ENCODE measurements at regions not wholly inside any gene's neighbourhood (a gene's known extent, or its start where the extent isn't known, plus 50 kb on each side); places are given as distances from the start of the nearest gene placed in this dataset.

- Histone ChIP-seq H3K27me3 (ENCODE audit: control insufficient read depth, insufficient read depth, low read length) (no peaks in the 10 kb centered on the region), H3K4me1 (ENCODE audit: control insufficient read depth, insufficient read depth, low read length, poor library complexity, severe bottlenecking) (no peaks in the 10 kb centered on the region), H3K27ac (ENCODE audit: insufficient read depth, low read length, poor library complexity, severe bottlenecking) (no peak overlapping the region), H3K9me3 (ENCODE audit: control insufficient read depth in 2 of 2, low read length in 2 of 2) (no peaks in the 10 kb centered on the region), H3K4me3 (ENCODE audit: low read depth, low read length) (no peak overlapping the region), H3K36me3 (ENCODE audit: control insufficient read depth, insufficient read depth, low read length) (no peaks in the 10 kb centered on the region)
- Mint-ChIP-seq H3K9me3 (peaks cover 0 to 6% (median 0%) of the 10 kb centered on the region in 7 donors), H3K4me1 (no peaks in the 10 kb centered on the region), H3K27ac (no peak overlapping the region), H3K36me3 (no peaks in the 10 kb centered on the region), H3K27me3 (no peaks in the 10 kb centered on the region), H3K4me3 (no peak overlapping the region)
- ATAC-seq (ENCODE audit: low read depth in 2 of 2) (no peak), DNase-seq (no peak)
These were observed 257.1 kb upstream of the ACTRT1 start for GRCh38 chrX:128309311-128309710.

GRCh38 chrX:128294198-128294597, 242.0 kb upstream of the ACTRT1 start:
- Mint-ChIP-seq H3K4me1 (no peaks in the 10 kb centered on the region), H3K36me3 (no peaks in the 10 kb centered on the region), H3K27ac (no peak overlapping the region), H3K9me3 (peaks cover 0 to 16% (median 0%) of the 10 kb centered on the region in 7 donors), H3K27me3 (no peaks in the 10 kb centered on the region), H3K4me3 (no peak overlapping the region)
- ATAC-seq (ENCODE audit: low read depth in 2 of 2), result no peak
- H3K4me3 ChIP-seq (ENCODE audit: low read depth, low read length), result no peak overlapping the region
- H3K36me3 ChIP-seq (ENCODE audit: control insufficient read depth, insufficient read depth, low read length), result no peaks in the 10 kb centered on the region
- H3K27ac ChIP-seq (ENCODE audit: insufficient read depth, low read length, poor library complexity, severe bottlenecking), result no peak overlapping the region
- no peaks in the 10 kb centered on the region for H3K9me3 ChIP-seq (ENCODE audit: control insufficient read depth in 2 of 2, low read length in 2 of 2)
- H3K4me1 ChIP-seq (ENCODE audit: control insufficient read depth, insufficient read depth, low read length, poor library complexity, severe bottlenecking), result no peaks in the 10 kb centered on the region
- no peaks in the 10 kb centered on the region for H3K27me3 ChIP-seq (ENCODE audit: control insufficient read depth, insufficient read depth, low read length)
- DNase-seq, result no peak

GRCh38 chrX:128287693-128288092, 235.5 kb upstream of the ACTRT1 start:
- Mint-ChIP-seq H3K4me1 (no peaks in the 10 kb centered on the region), H3K36me3 (no peaks in the 10 kb centered on the region), H3K27me3 (no peaks in the 10 kb centered on the region), H3K4me3 (peak overlapping the region in 1 of 4 donors; percentile 10), H3K27ac (no peak overlapping the region), H3K9me3 (peaks cover 0 to 8% (median 3%) of the 10 kb centered on the region in 7 donors)
- Histone ChIP-seq H3K4me3 (ENCODE audit: low read depth, low read length) (no peak overlapping the region), H3K27ac (ENCODE audit: insufficient read depth, low read length, poor library complexity, severe bottlenecking) (no peak overlapping the region), H3K27me3 (ENCODE audit: control insufficient read depth, insufficient read depth, low read length) (no peaks in the 10 kb centered on the region), H3K9me3 (ENCODE audit: control insufficient read depth in 2 of 2, low read length in 2 of 2) (no peaks in the 10 kb centered on the region), H3K36me3 (ENCODE audit: control insufficient read depth, insufficient read depth, low read length) (no peaks in the 10 kb centered on the region), H3K4me1 (ENCODE audit: control insufficient read depth, insufficient read depth, low read length, poor library complexity, severe bottlenecking) (no peaks in the 10 kb centered on the region)
- ATAC-seq (ENCODE audit: low read depth in 2 of 2) (no peak), DNase-seq (no peak)

GRCh38 chrX:128250621-128251020, 198.4 kb upstream of the ACTRT1 start:
- Histone ChIP-seq H3K27me3 (ENCODE audit: control insufficient read depth, insufficient read depth, low read length) (no peaks in the 10 kb centered on the region), H3K9me3 (ENCODE audit: control insufficient read depth in 2 of 2, low read length in 2 of 2) (peaks cover 0 to 1% of the 10 kb centered on the region in 2 experiments), H3K27ac (ENCODE audit: insufficient read depth, low read length, poor library complexity, severe bottlenecking) (no peak overlapping the region), H3K36me3 (ENCODE audit: control insufficient read depth, insufficient read depth, low read length) (no peaks in the 10 kb centered on the region), H3K4me1 (ENCODE audit: control insufficient read depth, insufficient read depth, low read length, poor library complexity, severe bottlenecking) (no peaks in the 10 kb centered on the region), H3K4me3 (ENCODE audit: low read depth, low read length) (no peak overlapping the region)
- Mint-ChIP-seq H3K4me1 (no peaks in the 10 kb centered on the region), H3K27me3 (no peaks in the 10 kb centered on the region), H3K9me3 (peaks cover 0 to 2% (median 0%) of the 10 kb centered on the region in 7 donors), H3K36me3 (no peaks in the 10 kb centered on the region), H3K27ac (no peak overlapping the region), H3K4me3 (no peak overlapping the region)
- DNase-seq (no peak), ATAC-seq (ENCODE audit: low read depth in 2 of 2) (no peak)

- Histone ChIP-seq H3K27me3 (ENCODE audit: control insufficient read depth, insufficient read depth, low read length) (no peaks in the 10 kb centered on the region), H3K9me3 (ENCODE audit: control insufficient read depth in 2 of 2, low read length in 2 of 2) (peaks cover 0 to 1% of the 10 kb centered on the region in 2 experiments), H3K27ac (ENCODE audit: insufficient read depth, low read length, poor library complexity, severe bottlenecking) (no peak overlapping the region), H3K4me1 (ENCODE audit: control insufficient read depth, insufficient read depth, low read length, poor library complexity, severe bottlenecking) (no peaks in the 10 kb centered on the region), H3K36me3 (ENCODE audit: control insufficient read depth, insufficient read depth, low read length) (no peaks in the 10 kb centered on the region), H3K4me3 (ENCODE audit: low read depth, low read length) (no peak overlapping the region)
- H3K9me3 Mint-ChIP-seq, result peaks cover 0 to 9% (median 2%) of the 10 kb centered on the region in 7 donors
- H3K36me3 Mint-ChIP-seq, result no peaks in the 10 kb centered on the region
- DNase-seq (no peak), ATAC-seq (ENCODE audit: low read depth in 2 of 2) (no peak)
- no peaks in the 10 kb centered on the region for H3K27me3 Mint-ChIP-seq
- no peaks in the 10 kb centered on the region for H3K4me1 Mint-ChIP-seq
- H3K4me3 Mint-ChIP-seq, result no peak overlapping the region
- no peak overlapping the region for H3K27ac Mint-ChIP-seq
These were observed 164.2 kb upstream of the ACTRT1 start for GRCh38 chrX:128216364-128216763.

- Mint-ChIP-seq H3K4me3 (no peak overlapping the region), H3K27me3 (no peaks in the 10 kb centered on the region), H3K36me3 (no peaks in the 10 kb centered on the region), H3K4me1 (no peaks in the 10 kb centered on the region), H3K27ac (no peak overlapping the region), H3K9me3 (peaks cover 0 to 9% (median 2%) of the 10 kb centered on the region in 7 donors)
- no peak overlapping the region for H3K4me3 ChIP-seq (ENCODE audit: low read depth, low read length)
- no peaks in the 10 kb centered on the region for H3K9me3 ChIP-seq (ENCODE audit: control insufficient read depth in 2 of 2, low read length in 2 of 2)
- no peaks in the 10 kb centered on the region for H3K36me3 ChIP-seq (ENCODE audit: control insufficient read depth, insufficient read depth, low read length)
- H3K27me3 ChIP-seq (ENCODE audit: control insufficient read depth, insufficient read depth, low read length), result no peaks in the 10 kb centered on the region
- H3K27ac ChIP-seq (ENCODE audit: insufficient read depth, low read length, poor library complexity, severe bottlenecking), result no peak overlapping the region
- ATAC-seq (ENCODE audit: low read depth in 2 of 2), result no peak
- DNase-seq, result no peak
- H3K4me1 ChIP-seq (ENCODE audit: control insufficient read depth, insufficient read depth, low read length, poor library complexity, severe bottlenecking), result no peaks in the 10 kb centered on the region
These were observed 113.7 kb upstream of the ACTRT1 start for GRCh38 chrX:128165884-128166408.

GRCh38 chrX:128156204-128156603, 104.0 kb upstream of the ACTRT1 start:
- Mint-ChIP-seq H3K27ac (no peak overlapping the region), H3K36me3 (no peaks in the 10 kb centered on the region), H3K4me1 (no peaks in the 10 kb centered on the region), H3K4me3 (no peak overlapping the region), H3K9me3 (peaks cover 0 to 11% (median 4%) of the 10 kb centered on the region in 7 donors), H3K27me3 (no peaks in the 10 kb centered on the region)
- ATAC-seq (ENCODE audit: low read depth in 2 of 2), result no peak
- Histone ChIP-seq H3K4me1 (ENCODE audit: control insufficient read depth, insufficient read depth, low read length, poor library complexity, severe bottlenecking) (no peaks in the 10 kb centered on the region), H3K9me3 (ENCODE audit: control insufficient read depth in 2 of 2, low read length in 2 of 2) (no peaks in the 10 kb centered on the region), H3K4me3 (ENCODE audit: low read depth, low read length) (no peak overlapping the region), H3K27ac (ENCODE audit: insufficient read depth, low read length, poor library complexity, severe bottlenecking) (no peak overlapping the region), H3K36me3 (ENCODE audit: control insufficient read depth, insufficient read depth, low read length) (no peaks in the 10 kb centered on the region), H3K27me3 (ENCODE audit: control insufficient read depth, insufficient read depth, low read length) (no peaks in the 10 kb centered on the region)
- no peak for DNase-seq

- Histone ChIP-seq H3K4me1 (ENCODE audit: control insufficient read depth, insufficient read depth, low read length, poor library complexity, severe bottlenecking) (no peaks in the 10 kb centered on the region), H3K9me3 (ENCODE audit: control insufficient read depth in 2 of 2, low read length in 2 of 2) (no peaks in the 10 kb centered on the region), H3K27me3 (ENCODE audit: control insufficient read depth, insufficient read depth, low read length) (no peaks in the 10 kb centered on the region), H3K36me3 (ENCODE audit: control insufficient read depth, insufficient read depth, low read length) (no peaks in the 10 kb centered on the region), H3K4me3 (ENCODE audit: low read depth, low read length) (no peak overlapping the region), H3K27ac (ENCODE audit: insufficient read depth, low read length, poor library complexity, severe bottlenecking) (no peak overlapping the region)
- DNase-seq (no peak), ATAC-seq (ENCODE audit: low read depth in 2 of 2) (no peak)
- Mint-ChIP-seq H3K27me3 (no peaks in the 10 kb centered on the region), H3K4me3 (no peak overlapping the region), H3K9me3 (peaks cover 0 to 2% (median 0%) of the 10 kb centered on the region in 7 donors), H3K27ac (no peak overlapping the region), H3K4me1 (no peaks in the 10 kb centered on the region), H3K36me3 (no peaks in the 10 kb centered on the region)
These were observed 90.5 kb upstream of the ACTRT1 start for GRCh38 chrX:128142745-128143144.
